ENCODE measurements at regions not wholly inside any gene's neighbourhood (a gene's known extent, or its start where the extent isn't known, plus 50 kb on each side); places are given as distances from the start of the nearest gene placed in this dataset.
A peak's percentile ranks its signal among the peaks of the same experiment; 100 is the strongest.

DNA sequence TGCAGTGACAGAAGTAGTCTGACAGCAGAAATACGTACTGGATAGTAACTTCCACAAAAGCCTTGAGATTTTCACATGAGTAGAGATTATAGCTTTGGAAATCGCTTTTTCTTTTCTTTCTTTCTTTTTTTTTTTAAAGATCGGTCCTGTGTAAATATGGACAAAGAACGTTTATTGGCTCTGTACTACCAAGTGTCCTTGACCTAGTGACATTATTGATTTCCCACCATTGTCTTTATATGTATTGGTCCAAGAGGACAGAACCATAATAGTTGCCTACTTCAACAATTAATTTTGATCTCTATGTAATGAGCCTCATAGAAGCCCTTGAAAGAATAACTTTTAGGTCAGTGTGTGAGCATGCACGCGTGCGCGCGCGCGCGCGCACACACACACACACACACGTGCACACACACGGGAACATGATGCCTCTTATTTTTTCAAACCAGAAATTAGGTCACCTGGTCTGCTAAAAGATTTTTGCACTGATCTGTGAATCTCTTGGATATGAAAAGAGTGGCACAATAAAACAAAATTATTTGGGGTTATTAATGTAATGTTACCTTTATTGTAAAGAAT is 516.8 kb downstream of the PSAT1 start:
- DNase-seq = no peak

DNA sequence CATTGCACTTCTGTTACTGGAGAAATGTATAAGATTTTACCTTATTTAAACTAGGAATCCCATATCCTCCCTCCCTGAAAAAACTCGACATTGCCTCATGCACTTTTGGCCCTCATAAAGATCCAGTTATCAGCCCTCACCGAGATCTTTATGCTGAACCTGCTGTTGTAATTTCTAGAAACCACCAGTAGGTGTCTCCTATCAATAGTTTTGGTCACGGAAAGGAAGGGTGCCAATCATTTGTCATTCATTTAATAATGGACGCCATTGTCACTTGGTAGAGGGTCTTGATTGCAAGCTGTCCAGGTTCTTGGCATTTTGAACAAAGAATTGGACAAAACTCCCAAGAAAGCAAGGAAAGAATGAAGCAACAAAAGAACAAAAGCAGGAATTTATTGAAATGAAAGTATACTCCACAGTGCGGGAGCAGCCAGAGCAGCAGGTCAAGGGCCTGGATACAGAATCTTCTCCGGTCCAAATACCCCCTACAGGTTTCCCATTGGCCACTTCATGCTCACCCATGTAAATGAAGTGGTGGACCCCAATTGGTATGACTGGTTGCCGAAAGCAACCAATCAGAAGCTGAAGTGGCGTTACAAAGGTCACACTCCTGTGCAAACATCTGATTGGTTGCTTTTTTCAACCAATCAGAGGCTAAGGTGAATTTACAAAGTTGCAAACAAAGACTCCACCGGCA is 524.3 kb downstream of the PSAT1 start:
- DNase-seq = peak; percentile 4

DNA sequence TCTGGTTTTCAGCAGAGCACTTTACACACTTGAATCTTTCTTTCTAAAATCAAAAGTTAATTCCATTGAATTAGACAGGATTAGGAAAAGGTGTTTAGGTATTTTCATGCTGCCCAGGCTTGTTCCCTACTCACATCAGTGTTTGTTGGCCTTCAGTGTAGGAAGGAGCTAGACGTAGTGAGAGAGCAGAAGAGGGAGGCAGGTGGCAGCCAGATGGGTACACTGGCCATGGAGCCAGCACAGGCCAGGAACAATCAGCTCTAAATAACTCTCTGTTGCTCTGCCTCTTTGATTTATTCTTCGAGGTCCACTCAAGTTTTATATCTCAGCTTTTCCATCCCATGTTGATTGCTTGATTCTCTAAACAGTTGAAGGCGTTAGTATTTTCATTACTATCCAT is 529.6 kb downstream of the PSAT1 start:
- DNase-seq = no peak

DNA sequence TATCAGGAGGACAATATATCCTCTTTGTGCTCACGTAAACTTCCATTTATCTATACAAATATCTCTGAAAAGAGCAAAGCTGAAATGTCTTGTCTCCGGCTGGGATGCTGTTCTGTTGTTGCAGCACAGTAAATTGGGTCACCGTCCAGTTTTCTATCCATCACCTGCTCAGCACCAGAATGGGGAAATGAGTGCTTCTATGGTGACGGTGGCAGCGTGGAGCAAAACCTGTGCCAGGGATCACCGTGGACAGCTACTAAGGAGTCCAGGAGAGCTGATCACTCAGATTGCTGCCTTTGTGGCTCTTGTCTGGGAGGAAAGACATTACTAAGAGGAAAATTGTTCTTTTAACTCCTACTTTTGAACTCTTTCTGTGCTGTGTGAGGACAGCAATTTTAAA is 531.6 kb downstream of the PSAT1 start:
- DNase-seq = no peak

DNA sequence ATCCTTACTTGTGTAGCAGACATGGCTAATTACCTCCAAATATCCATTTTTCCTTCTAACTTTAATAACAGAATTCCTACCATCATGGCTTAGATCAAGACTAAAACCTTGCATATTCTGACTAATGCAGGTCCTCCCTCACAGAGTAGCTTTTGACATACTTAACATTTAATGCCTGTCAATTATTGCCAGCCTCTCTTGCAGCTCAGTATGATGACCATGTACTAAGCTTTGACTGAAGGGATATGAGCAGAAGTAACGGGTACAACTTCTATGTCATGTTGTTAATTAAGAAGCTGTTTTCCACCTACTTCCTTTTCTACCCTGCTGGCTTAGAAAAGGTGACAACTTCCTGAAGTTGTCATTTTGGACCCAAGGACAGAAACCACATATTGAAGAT is 533.4 kb downstream of the PSAT1 start:
- DNase-seq = no peak

DNA sequence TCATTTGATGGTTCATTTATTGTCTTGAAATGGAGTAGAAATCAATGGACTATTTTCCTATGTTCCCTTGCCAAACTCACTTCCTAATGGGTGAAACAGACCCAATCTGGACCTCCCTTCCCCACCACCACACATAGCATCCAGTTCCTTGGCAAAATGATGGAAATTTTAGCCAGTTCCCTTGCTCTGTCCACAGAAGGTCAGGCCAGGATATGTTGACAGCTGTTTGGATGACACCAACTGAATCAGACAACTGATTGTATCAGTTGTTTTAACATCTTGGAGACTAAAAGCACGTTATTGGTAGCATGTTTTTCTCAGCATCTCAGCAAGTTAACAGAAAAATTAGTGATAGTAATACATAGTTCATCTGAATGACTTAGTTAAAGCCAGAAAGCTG is 534.8 kb downstream of the PSAT1 start:
- DNase-seq = no peak

DNA sequence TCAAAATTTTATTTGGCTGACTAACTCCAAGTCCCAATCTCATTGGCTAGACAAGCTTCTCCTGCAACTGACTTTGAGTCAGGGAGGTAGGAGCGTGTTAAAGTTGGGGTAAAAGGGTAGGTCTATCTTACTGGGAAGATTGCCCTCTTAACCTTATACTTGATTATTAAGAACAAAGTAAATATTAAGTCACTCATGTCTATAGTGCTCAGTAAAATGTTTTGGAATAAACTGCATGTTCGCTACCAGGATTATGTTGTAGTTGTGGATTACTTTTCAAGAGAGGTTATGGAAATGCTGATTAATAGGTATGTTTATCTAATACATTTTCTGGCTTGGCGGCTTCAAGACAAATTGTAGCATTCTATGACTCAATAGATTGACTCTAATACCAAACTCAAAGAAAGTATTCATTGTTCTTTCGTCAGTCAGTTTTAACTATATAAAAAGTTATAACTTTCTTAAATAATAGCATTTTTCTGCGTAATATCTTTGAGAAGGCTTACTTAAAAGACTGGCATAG is 539.1 kb downstream of the PSAT1 start:
- no peak for DNase-seq

DNA sequence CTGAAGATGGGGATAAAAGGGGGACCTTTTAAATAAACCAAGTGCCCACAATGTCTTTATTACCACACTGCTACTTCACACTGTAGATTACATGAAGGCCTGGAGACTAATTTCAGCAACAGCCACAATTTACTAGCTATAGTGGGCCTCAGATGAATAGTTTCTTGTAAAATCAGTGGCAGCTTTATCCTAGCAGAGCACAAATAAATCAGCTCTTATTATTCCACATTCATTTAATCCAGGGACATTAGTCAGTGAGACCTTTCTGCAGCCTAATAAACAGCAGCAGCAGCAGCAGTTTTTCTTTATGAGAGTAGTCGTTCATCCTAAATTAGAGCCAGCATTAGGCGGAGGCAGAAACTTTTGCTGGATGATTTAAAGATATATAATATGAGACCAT is 542.3 kb downstream of the PSAT1 start:
- no peak for DNase-seq

DNA sequence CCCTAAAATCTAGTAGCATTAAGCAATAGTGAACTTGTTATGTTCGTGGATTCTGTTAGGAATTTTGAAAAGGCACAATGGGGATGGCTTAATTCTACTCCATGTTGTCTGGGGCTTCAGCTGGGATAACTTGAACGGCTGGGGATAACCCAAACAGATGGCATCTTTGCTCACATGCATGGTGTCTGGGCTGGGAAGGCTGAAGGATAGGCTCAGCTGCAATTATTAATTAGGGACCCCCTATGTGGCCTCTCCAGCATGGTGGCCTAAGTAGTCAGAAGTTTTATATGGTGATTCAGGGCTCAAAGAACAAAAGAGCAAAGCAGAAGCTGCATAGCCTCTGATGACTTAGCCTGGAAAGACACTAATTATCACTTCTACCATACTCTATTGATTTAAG is 551.1 kb downstream of the PSAT1 start:
- DNase-seq = no peak

DNA sequence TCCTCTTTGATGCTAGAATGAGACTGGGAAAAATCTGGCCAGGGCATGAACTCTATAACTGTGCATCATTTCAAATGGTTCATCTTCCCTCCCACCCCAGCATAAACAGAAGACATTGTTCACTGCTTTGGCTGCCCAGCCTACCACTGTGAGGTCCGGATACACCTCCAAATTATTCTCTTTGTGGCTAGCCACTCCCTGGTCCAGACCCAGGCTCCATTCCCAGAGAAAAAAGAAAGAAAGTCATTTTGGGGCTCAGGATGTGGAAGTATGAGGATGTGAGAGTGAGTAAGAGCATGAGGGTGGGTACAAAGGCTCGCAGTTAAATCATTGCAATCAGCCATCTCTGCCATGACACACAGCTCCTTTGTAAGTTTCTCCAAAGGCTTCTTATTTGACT is 559.2 kb downstream of the PSAT1 start:
- no peak for DNase-seq

DNA sequence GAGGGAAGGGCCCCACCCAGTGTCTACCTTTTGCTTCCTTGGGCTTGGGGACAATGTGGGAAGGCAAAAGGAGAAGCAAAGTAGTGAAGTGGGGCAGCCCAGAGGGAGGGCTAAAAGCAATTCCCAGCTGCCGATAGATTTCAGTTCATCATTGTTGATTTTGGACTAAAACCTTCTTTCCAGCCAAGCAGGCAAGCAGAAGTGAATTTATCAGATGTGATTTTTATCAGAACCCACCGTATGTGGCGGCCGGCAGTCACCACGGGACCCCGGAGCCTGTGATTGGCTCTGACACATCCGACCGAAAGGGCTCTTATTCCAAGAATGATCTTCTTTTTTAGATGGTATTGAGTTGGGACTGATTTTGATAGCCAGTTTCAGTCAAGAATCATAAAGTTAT is 559.9 kb downstream of the PSAT1 start:
- DNase-seq = no peak

DNA sequence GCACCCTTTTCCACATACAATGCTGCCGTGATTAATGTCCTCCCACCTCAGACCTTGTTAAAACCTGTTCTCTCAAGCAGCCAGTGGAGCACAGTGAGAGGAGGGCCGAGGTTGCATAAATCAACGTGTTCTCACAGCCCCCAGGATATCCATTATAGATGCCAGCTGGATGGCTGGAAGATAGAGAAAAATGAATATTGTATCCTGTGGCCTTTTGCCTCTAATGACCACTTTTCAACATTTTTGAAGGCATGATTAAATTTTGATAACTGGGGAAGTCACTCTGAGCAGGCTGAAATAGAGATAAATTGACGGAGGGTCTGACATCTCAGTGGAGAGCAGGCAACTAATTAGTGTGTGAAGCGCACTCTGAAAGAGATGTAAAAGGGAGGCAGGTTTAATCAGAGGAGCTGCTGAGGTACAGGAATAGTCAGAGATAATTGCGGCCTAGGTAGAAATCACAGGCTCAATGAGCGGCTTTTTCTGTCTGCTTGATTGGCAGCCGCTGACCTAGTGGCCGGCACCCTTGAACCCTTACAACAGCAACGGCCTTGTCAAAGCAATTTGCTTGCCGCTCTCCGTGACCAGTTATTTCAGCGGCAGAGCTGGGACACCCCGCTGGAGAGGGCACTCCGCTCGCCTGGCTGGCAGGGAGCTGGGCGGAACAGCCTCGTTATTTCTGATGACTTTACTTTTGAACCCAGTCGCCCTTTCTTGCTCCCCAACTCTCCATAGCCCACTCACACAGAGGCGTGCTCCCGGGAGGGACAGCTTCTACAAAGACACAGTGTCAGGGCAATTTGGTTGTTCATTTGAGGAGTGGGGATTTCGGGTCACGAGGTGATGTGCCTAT is 560.7 kb downstream of the PSAT1 start:
- peak; percentile 64 for DNase-seq

DNA sequence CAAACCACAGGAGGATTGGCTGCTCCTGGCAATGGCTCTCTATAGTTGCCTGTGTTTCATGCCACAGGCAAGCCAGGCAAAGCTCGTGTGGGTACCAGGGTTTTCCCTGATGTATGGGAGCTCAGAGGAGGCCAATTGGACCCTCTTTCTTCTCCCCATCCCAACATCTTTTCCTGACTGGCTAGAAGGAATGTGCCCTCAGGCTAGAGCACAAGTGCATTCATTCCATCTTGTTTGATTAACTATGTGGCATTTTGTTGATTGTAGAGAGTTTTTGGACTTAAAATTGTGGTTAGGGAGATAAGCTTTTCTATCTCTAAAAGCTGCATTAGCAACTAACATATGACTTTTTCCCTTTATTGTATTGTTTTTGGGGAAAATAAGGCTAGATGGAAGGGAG is 561.3 kb downstream of the PSAT1 start:
- DNase-seq = no peak

DNA sequence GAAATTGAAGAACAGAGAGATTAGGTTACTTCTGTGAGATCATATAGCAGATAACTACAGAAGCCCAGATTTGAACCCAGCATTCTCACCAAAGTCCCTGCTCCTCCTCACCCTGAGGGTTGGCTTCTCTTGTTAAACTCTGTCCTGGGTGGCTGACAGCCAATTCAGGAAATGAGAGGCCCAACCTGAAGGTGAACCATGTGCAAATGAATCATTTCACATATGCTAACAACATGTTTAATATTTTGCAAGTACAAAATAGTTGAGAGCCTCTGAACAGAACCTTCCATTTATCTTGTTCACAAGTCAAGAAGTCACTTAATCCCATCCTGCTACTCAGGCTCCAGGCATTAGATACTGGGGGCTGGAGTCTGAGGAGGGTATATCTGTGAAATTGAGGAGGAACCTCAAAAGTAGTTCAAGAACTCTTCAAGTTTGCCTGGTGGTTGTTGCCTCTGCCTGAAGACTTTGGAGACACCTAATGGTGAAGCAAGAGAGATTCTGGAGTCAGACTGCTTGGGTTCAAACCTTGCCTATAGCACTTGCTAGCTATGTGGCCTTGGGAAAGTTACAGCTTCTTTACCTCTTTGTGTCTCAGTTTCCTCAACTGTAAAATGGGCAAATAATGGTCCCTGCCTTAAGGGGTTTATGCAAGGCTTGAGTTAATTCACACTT is 564.0 kb downstream of the PSAT1 start:
- no peak for DNase-seq

DNA sequence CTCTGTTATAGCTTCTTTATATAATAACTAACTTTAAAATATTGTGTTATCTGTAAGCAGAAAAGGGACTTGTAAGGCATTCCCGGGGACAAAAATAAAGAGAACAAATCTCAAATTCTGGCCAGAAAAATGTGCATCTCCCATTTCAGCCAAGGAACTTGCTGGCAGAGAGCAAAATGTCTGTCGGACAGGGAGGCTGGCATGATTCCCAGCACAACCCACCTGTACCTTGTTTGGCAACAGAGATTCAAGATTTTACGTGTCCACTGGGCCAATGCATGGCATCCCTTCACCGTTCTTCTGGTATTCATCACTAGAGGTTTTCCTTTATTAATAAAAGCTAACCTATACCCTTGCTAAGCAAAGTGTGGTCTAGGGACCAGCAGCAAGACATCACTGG is 566.6 kb downstream of the PSAT1 start:
- DNase-seq = no peak

DNA sequence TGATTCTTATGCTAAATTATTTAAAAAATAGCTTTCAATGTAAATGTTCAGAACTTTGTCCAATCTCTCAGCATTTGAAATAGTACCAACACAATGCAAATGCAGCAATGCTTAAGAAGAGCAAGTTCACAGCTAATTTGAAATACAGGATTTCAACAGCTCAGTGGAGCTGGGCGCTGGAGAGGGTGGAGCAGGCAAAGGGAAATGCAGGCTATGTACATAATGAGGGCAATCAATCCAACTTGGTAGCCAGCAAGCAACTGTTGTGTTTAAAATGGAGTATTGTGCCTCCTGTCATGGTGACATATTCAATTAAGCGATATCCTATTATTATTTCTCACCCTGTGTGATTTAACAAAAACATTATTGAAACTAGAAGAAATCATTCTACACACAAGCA is 568.8 kb downstream of the PSAT1 start:
- no peak for DNase-seq

DNA sequence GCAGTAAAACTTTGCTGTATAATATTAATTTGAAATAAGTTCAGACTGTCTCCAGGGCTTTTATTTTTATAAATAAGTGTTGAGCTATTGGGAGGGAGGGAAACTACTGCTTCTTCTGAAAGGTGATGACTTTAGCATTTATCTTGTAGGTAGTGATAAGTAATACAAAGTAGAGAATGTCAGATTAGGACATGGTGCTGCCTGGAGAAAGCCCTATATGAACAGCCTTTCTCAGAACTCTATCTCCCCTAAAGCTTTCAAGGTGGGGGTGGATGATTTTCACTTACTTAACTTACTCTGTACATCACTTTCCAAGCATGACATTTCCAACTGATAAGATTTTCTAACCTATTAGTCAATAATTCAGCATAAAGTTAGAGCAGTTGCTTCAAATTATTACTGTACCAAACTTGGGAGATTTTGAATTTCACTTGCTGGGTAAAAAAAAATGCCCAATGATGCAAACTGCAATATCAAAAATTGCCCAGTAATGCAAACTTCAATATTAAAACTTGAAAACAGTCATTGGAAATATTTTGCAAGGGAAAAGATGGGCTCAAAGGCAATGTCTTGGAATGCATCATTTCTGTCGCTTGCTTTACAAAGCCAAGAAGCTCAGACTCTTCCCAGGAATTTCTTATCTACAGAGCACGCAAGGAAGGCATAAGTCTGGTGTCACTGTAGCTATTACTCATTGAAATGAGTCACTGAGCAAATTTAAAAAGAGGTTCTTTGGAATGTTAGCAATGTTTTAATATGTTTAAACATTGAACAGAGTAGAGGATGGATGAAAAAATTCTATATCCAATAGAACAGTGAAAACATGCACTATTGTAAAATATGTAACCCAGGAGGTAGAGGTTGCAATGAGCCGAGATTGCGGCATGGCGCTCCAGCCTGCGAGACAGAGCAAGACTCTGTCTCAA is 569.5 kb downstream of the PSAT1 start:
- no peak for DNase-seq

DNA sequence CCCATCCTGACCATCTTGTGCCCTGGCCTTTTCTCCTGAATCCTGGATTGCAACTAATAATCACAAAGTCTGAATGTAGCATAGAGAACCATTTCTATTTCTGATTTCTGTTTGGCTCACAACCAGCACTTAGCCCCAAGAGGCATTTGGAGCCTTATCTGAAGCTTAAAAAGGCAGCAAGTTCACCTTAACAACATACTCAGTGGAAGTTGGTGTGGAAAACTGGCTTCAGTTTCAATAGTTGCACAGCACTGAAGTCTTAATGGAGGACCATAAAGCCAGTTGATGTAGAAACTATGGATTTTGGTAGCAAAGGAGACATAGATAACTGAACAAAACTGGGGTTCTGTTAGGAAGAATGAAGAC is 574.1 kb downstream of the PSAT1 start:
- no peak for DNase-seq

DNA sequence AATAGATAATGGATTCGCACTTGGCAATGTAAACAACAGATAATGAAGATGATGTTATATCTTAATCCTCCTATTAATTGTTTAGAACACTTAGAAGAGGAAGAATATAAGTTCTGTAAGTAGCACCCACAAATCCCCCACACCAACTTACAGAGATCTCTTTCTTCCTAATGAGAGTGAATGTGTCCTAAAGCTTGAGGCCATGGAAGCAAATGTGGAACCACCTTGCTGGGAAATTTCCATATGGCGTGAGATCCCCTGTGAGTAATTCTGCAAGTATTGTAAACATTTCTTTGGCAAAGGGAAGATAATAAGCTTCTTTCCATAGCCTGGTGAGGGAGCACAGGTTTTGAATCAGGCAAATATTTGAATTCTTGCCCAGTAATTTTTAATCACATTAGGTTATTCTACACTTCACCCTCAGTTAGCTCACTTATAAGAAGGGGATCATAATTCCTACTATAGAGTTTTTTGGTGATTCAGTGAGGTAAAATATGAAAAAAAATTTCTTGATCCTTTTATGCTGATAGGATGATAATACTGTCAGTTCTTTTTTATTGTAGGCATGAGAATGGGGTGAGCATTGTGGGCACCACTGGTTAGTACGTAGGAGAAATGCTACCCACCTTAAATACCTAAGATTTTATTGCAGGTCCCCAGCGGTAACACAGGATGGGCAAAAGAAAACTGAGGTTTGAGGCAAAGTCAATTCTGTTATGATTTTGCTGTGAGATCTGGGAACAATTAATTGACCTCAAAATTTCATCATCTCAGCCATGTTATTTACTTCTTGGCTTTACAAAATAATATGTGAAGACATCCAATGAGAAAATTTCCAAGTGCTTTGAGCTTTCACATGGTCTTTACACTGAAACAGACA is 574.8 kb downstream of the PSAT1 start:
- DNase-seq = no peak

DNA sequence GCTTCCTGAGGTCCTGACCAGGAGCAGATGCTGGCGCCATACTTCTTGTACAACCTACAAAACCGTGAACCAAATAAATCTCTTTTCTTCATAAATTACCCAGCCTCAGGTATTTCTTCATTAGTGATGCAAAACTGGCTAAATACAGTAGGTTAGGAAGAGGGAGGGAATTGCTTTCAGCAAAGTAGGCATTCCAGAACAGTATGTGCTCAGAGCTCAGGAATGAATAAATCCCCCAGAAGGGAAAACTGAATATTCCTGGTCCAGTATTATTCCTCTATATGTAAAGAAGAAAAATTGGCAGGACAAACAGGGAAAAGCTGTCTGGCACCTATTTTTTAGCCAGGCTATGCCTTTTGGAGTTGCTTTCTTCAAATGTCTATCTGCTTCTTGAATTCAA is 577.1 kb downstream of the PSAT1 start:
- DNase-seq = no peak
